GM18909 (cell line): ENCODE measurements at regions not wholly inside any gene's neighbourhood (a gene's known extent, or its start where the extent isn't known, plus 50 kb on each side); places are given as distances from the start of the nearest gene placed in this dataset.
"Not testable (repeated sequence)": the region's sequence is repeated elsewhere in the genome, so short reads cannot be mapped to it uniquely, and the experiment has no call there.

Experiments used
- ATAC-seq: cut with Tn5 transposase; IDR thresholded peaks from one replicate; pipeline ENCODE4 v1.9.1; 2021; ENCODE audit warnings: mild to moderate bottlenecking; ENCODE audit not compliant: unreplicated experiment, poor library complexity

GRCh38 chr6:19554356-19555225 is 282.6 kb upstream of the ID4 start:
- no peak for ATAC-seq

GRCh38 chr6:19557191-19557590 is 280.0 kb upstream of the ID4 start:
- ATAC-seq, result no peak

- ATAC-seq, result no peak
These were observed 279.0 kb upstream of the ID4 start for GRCh38 chr6:19558201-19558600.

- no peak for ATAC-seq
These were observed 278.2 kb upstream of the ID4 start for GRCh38 chr6:19558934-19559333.

- ATAC-seq, result no peak
These were observed 274.7 kb upstream of the ID4 start for GRCh38 chr6:19562468-19562867.

GRCh38 chr6:19569563-19569962 is 267.6 kb upstream of the ID4 start:
- no peak for ATAC-seq

GRCh38 chr6:19571176-19571575 is 266.0 kb upstream of the ID4 start:
- no peak for ATAC-seq

GRCh38 chr6:19578481-19578880 is 258.7 kb upstream of the ID4 start:
- no peak for ATAC-seq

- not testable (repeated sequence) for ATAC-seq
These were observed 253.0 kb upstream of the ID4 start for GRCh38 chr6:19584207-19584606.

GRCh38 chr6:19587238-19587942 is 249.8 kb upstream of the ID4 start:
- ATAC-seq, result no peak

GRCh38 chr6:19590501-19591131 is 246.6 kb upstream of the ID4 start:
- ATAC-seq, result no peak

- ATAC-seq, result no peak
These were observed 239.3 kb upstream of the ID4 start for GRCh38 chr6:19597809-19598320.

GRCh38 chr6:19599796-19600464 is 237.2 kb upstream of the ID4 start:
- no peak for ATAC-seq

GRCh38 chr6:19602434-19603013 is 234.6 kb upstream of the ID4 start:
- no peak for ATAC-seq

- no peak for ATAC-seq
These were observed 233.4 kb upstream of the ID4 start for GRCh38 chr6:19603721-19604120.

- ATAC-seq, result no peak
These were observed 231.5 kb upstream of the ID4 start for GRCh38 chr6:19605624-19606023.

- no peak for ATAC-seq
These were observed 228.6 kb upstream of the ID4 start for GRCh38 chr6:19608546-19608945.

GRCh38 chr6:19609972-19610641 is 227.1 kb upstream of the ID4 start:
- no peak for ATAC-seq

GRCh38 chr6:19612672-19613466 is 224.3 kb upstream of the ID4 start:
- ATAC-seq, result not testable (repeated sequence)
